Fibroblast of skin of abdomen (primary cell): ENCODE measurements at regions not wholly inside any gene's neighbourhood (a gene's known extent, or its start where the extent isn't known, plus 50 kb on each side); places are given as distances from the start of the nearest gene placed in this dataset.

ENCODE experiments used
- DNase-seq: peaks from one replicate; pipeline ENCODE4 v3.0.0-alpha.2; 2013

DNA sequence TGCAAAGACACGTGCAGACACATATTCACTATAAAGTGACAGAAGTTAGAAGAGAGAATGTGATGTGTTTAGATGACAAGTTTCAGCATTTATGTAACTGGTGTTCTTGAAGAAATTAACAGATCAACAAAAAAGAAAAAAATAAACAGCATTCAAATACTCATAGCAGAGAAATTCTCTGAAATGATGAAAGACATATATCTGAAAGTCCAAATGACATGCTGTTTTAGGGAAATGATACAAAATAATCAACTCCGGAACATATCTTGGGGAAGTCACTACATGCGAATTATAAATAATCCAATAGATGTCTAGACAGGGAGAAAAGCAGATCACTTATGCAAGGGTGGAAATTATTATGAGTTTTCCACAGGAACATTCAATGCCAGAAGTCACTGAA is 146.0 kb downstream of the SPANXN4 start:
- no peak for DNase-seq

DNA sequence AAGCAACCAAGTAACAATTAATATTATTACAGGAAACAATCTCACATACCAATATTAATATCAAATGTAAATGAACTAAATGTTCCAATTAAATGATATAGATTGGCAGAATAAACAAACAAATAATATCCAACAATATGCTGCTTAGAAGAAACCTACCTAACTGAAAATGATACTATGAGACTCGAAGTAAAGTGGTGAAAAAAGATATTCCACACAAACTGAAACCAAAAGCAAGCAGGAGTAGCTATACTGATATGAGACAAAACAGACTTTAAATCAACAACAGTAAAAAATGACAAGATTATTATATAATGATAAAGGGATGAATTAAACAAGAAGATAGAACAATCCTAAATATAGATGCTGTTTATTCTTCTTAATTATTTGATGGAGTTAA is 140.1 kb downstream of the SPANXN4 start:
- DNase-seq, result no peak

DNA sequence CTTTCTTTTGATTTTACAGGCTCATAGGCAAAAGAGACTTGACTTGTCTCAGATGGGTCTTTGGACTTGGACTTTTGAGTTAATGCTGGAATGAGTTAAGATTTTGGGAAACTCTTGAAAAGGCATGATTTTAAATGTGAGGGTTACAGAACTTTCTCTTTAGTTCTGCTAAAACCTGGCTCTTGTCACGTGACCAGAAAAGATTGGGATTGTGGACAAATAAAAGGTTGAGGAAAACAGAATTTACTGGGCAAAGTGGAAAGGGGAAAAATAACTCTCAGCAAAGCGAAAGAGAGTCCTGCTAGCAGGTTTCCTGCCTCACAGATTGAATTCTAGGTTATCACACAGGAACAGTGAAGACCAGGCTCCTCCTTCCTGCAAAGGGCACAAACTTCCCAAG is 114.0 kb downstream of the SPANXN4 start:
- no peak for DNase-seq

DNA sequence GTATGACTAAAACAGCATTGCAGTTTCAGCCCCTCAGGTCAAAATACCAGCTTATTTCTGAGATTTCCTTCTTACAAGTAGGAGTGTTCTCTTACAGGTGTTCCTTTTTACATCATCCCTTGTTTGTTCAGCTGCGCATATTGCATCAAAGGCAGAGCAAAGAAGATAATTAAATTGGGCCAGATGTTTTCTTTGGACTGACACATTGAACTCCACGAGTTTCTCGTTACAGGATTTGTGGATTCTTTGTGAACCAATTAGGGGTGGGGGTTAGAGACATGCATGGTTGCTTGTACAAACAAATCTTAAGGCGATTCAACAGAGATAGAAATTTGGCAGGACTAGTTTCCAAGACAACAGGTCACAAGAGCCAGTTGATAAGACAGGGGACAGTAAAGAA is 95.7 kb downstream of the SPANXN4 start:
- no peak for DNase-seq

DNA sequence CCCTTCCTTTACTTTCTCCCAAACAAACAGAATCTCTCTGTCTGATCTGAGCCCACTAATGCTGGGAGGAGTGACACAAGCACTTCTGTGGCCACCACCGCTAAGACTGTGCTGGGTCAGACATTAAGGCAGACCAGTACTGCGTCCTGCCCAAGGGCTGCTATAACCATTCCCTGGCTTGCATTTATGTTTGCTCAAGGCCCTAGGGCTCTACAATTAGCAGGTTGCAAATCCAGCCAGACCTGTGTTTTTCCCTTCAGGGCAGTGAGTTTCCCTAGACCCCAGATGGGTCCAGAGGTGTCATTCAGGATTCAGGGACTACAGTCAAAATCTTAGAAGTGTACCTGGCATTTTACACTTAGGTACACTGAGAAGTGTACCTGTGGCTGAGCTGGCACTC is 89.7 kb downstream of the SPANXN4 start:
- no peak for DNase-seq

DNA sequence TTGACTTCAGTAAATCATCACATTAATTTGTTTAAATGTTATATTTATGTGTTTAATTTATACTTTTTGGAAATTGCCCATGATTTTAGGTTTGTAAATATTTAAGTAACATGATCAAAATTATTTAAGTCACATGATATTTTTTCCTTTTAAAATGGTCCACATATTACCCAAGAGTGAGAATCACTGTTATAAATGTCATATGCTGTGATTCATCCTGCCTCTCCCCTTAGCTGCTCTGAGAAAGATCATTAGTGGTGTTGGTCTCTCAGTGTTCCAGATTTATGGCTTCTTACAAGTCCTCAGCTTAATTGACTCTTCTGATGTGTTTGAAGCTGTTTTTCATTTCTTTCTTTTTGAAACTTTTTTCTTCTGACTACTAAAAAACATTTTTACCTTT is 70.1 kb downstream of the SPANXN4 start:
- no peak for DNase-seq

DNA sequence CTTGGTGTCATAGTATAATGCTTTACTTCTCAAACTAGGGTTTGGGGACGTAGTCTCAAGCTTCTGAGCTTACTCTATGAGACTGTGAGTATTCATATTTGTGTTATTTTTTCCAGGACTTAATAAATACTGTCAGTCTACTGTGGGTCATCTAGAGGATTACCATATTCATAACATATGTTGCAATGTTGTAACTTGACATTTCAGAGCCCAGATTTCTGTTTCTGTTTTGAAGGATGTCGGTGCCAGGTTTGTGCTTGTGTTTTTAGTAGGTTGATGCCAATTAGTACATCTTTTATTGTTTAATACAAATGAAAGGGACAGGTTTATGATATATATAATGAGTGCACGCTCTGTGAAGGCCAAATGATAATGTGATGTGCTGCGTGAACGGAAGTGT is 69.6 kb downstream of the SPANXN4 start:
- DNase-seq, result no peak

DNA sequence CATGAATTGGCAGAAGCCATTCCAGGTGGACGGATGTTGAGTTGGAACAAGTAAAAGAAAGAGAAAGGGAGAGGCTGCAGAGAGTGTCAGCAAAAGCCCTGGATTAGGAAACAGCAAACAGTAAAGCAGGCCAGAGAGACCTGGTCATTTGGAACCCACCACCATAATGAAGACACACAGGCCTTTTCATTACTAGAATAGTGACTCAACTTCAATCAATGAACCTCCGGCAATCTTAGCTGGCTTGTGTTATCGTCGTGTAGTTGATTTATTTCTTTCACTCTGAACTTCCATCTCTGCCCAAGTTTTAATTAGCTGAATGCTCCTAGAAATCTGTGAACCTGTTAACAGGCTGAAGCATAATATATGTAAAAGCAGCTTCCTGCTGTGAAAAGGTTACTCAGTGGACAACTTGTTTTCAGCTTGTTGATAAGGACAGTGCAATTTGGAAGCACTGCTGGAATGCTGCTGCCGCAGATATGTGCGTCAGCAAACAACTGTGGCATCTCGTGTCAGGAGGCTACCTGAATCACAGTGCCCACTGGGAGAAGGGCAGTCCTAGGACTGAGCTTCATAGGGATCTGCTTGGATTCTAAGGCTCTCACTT is 68.8 kb downstream of the SPANXN4 start:
- no peak for DNase-seq
